WTC11 (cell line): ENCODE measurements at regions not wholly inside any gene's neighbourhood (a gene's known extent, or its start where the extent isn't known, plus 50 kb on each side); places are given as distances from the start of the nearest gene placed in this dataset.

Experiments
- CREB1 ChIP-seq: sonication (generic); formaldehyde crosslinking; IDR thresholded peaks from 2 replicates; pipeline ENCODE4 v1.8.0; 2023; ENCODE audit warnings: mild to moderate bottlenecking, missing genetic modification reagents
- KAT7 ChIP-seq: sonication (generic); formaldehyde crosslinking; IDR thresholded peaks from 2 replicates; pipeline ENCODE4 v1.8.1; 2023; ENCODE audit warnings: missing genetic modification reagents, mild to moderate bottlenecking, borderline replicate concordance
- SMAD3 ChIP-seq: sonication (generic); formaldehyde crosslinking; IDR thresholded peaks from 2 replicates; pipeline ENCODE4 v1.8.0; 2022; ENCODE audit warnings: missing genetic modification reagents, mild to moderate bottlenecking, borderline replicate concordance
- ZBTB21 ChIP-seq: sonication (generic); formaldehyde crosslinking; IDR thresholded peaks from 2 replicates; pipeline ENCODE4 v1.8.1; 2023; ENCODE audit warnings: mild to moderate bottlenecking, missing genetic modification reagents, borderline replicate concordance
- ZNF138 ChIP-seq: sonication (generic); formaldehyde crosslinking; conservative IDR thresholded peaks from 2 replicates; pipeline ENCODE4 v1.8.1; 2022; ENCODE audit warnings: mild to moderate bottlenecking, moderate library complexity, missing genetic modification reagents
- TF ChIP-seq, protein P1 (sequence below): sonication (generic); formaldehyde crosslinking; IDR thresholded peaks from 2 replicates; pipeline ENCODE4 v1.8.1; 2022; ENCODE audit warnings: missing genetic modification reagents, borderline replicate concordance
- TF ChIP-seq, protein P2 (sequence below): sonication (generic); formaldehyde crosslinking; IDR thresholded peaks from 2 replicates; pipeline ENCODE4 v1.8.1; 2023; ENCODE audit warnings: mild to moderate bottlenecking, missing genetic modification reagents, moderate library complexity
- TF ChIP-seq, protein P3 (sequence below): sonication (generic); formaldehyde crosslinking; IDR thresholded peaks from 2 replicates; pipeline ENCODE4 v1.8.0; 2022; ENCODE audit warnings: mild to moderate bottlenecking, missing genetic modification reagents
- TF ChIP-seq, protein P4 (sequence below): fragments of 200-600 bp; IDR thresholded peaks from 2 replicates; pipeline ENCODE4 v1.8.0; 2022; ENCODE audit warnings: antibody characterized with exemption
- TF ChIP-seq, protein P5 (sequence below): sonication (generic); formaldehyde crosslinking; IDR thresholded peaks from 2 replicates; pipeline ENCODE4 v1.8.1; 2022; ENCODE audit warnings: mild to moderate bottlenecking, missing genetic modification reagents, moderate library complexity, borderline replicate concordance

DNA sequence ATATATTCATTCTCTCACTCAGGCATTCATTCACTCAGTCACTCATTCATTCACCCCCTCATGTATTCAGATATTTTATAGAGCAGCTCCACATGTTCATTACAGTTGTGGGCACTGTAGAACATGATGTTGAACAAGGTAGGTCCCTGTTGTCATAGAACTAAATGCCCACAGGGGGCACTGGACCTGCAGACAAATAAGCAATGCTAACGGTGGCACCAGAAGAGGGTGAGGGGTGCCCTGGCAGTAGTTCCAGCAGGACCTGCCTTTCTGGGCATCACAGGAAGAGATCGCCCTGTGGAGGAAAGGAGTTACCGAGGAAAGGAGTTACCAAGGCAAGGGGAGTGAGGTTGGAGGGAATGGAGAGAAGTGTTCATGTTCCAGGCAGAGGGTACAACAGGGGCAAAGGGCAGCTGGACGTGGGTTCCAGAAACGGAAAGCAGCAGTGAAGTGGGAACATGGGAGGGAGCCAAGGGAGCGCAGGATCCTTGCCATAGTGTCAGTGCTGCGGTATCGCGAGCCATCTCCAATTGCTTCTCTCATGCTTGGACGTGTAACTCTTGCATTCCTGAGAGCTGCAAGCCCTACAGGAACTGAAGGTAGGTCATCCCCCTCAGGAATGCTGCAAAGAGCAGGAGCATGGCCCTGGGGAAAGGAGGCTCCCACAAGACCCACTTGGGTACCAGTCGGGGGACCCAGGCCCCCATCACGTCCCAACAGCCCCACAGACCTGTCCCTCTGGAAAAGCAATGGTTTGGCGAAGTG lies 128.2 kb downstream of the EDN3 start:
- TF ChIP-seq, protein P1, sequence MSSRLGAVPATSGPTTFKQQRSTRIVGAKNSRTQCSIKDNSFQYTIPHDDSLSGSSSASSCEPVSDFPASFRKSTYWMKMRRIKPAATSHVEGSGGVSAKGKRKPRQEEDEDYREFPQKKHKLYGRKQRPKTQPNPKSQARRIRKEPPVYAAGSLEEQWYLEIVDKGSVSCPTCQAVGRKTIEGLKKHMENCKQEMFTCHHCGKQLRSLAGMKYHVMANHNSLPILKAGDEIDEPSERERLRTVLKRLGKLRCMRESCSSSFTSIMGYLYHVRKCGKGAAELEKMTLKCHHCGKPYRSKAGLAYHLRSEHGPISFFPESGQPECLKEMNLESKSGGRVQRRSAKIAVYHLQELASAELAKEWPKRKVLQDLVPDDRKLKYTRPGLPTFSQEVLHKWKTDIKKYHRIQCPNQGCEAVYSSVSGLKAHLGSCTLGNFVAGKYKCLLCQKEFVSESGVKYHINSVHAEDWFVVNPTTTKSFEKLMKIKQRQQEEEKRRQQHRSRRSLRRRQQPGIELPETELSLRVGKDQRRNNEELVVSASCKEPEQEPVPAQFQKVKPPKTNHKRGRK (CRISPR knock-in tag): no peak
- TF ChIP-seq, protein P2, sequence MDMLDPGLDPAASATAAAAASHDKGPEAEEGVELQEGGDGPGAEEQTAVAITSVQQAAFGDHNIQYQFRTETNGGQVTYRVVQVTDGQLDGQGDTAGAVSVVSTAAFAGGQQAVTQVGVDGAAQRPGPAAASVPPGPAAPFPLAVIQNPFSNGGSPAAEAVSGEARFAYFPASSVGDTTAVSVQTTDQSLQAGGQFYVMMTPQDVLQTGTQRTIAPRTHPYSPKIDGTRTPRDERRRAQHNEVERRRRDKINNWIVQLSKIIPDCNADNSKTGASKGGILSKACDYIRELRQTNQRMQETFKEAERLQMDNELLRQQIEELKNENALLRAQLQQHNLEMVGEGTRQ (CRISPR knock-in tag): no peak
- TF ChIP-seq, protein P3, sequence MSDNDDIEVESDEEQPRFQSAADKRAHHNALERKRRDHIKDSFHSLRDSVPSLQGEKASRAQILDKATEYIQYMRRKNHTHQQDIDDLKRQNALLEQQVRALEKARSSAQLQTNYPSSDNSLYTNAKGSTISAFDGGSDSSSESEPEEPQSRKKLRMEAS (CRISPR knock-in tag): no peak
- TF ChIP-seq, protein P4, sequence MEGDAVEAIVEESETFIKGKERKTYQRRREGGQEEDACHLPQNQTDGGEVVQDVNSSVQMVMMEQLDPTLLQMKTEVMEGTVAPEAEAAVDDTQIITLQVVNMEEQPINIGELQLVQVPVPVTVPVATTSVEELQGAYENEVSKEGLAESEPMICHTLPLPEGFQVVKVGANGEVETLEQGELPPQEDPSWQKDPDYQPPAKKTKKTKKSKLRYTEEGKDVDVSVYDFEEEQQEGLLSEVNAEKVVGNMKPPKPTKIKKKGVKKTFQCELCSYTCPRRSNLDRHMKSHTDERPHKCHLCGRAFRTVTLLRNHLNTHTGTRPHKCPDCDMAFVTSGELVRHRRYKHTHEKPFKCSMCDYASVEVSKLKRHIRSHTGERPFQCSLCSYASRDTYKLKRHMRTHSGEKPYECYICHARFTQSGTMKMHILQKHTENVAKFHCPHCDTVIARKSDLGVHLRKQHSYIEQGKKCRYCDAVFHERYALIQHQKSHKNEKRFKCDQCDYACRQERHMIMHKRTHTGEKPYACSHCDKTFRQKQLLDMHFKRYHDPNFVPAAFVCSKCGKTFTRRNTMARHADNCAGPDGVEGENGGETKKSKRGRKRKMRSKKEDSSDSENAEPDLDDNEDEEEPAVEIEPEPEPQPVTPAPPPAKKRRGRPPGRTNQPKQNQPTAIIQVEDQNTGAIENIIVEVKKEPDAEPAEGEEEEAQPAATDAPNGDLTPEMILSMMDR: no peak
- TF ChIP-seq ZBTB21 (no peak), CREB1 (CRISPR knock-in tag) (no peak), KAT7 (CRISPR knock-in tag) (no peak), ZNF138 (no peak), SMAD3 (CRISPR knock-in tag) (no peak)
- TF ChIP-seq, protein P5, sequence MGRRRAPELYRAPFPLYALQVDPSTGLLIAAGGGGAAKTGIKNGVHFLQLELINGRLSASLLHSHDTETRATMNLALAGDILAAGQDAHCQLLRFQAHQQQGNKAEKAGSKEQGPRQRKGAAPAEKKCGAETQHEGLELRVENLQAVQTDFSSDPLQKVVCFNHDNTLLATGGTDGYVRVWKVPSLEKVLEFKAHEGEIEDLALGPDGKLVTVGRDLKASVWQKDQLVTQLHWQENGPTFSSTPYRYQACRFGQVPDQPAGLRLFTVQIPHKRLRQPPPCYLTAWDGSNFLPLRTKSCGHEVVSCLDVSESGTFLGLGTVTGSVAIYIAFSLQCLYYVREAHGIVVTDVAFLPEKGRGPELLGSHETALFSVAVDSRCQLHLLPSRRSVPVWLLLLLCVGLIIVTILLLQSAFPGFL: no peak
